AG04450 (cell line): ENCODE measurements at regions not wholly inside any gene's neighbourhood (a gene's known extent, or its start where the extent isn't known, plus 50 kb on each side); places are given as distances from the start of the nearest gene placed in this dataset.

ENCODE experiments used
- CTCF ChIA-PET: fragments of 300-600, 350-600 bp; formaldehyde crosslinking; extraction: SDS; loops from one replicate; lab custom pipeline; 2022; ENCODE audit warnings: antibody characterized with exemption, inconsistent platforms; lab: Charles Lee
- POLR2A ChIA-PET: fragments of 350-600 bp; formaldehyde crosslinking; extraction: SDS; loops from one replicate; lab custom pipeline; 2021; ENCODE audit warnings: antibody characterized with exemption, inconsistent platforms; lab: Yijun Ruan, JAX
- DNase-seq: peaks from one replicate; pipeline ENCODE4 v3.0.0-alpha.2; 2011; ENCODE audit warnings: low read depth, low spot score
- H3K27ac ChIP-seq: one replicate; pipeline ENCODE4 v1.5.1; 2012; ENCODE audit warnings: low read depth, low read length, control low read depth
- H3K27me3 ChIP-seq: one replicate; pipeline ENCODE4 v1.6.0; 2012; ENCODE audit warnings: low read length; ENCODE audit not compliant: control insufficient read depth, insufficient read depth
- H3K4me3 ChIP-seq: 2 replicates; pipeline ENCODE4 v1.5.1; 2011; ENCODE audit warnings: mild to moderate bottlenecking, low read depth, low read length, control low read depth
- H3K9me3 ChIP-seq: 2 replicates; pipeline ENCODE4 v1.5.1; 2012; ENCODE audit warnings: low read length; ENCODE audit not compliant: control insufficient read depth, insufficient read depth
- CTCF ChIP-seq: IDR thresholded peaks from 2 replicates; pipeline ENCODE4 v1.5.1; 2011; ENCODE audit warnings: low read depth, low read length, control low read depth, inconsistent platforms

- no peak for TF ChIP-seq CTCF
- Histone ChIP-seq H3K4me3 (no peak overlapping the region), H3K9me3 (no peaks in the 10 kb centered on the region), H3K27ac (no peak overlapping the region), H3K27me3 (no peaks in the 10 kb centered on the region)
- CTCF ChIA-PET = no interaction called here
- POLR2A ChIA-PET = no interaction called here
- no peak for DNase-seq
Measured at GRCh38 chr5:63128018-63128417, 549.4 kb downstream of the LRRC70 start.

GRCh38 chr5:63127054-63127453 is 548.4 kb downstream of the LRRC70 start:
- Histone ChIP-seq H3K27ac (no peak overlapping the region), H3K4me3 (no peak overlapping the region), H3K9me3 (no peaks in the 10 kb centered on the region), H3K27me3 (no peaks in the 10 kb centered on the region)
- no peak for DNase-seq
- no peak for TF ChIP-seq CTCF
- POLR2A ChIA-PET = no interaction called here
- CTCF ChIA-PET = interaction anchor here (0.7 to 3.1 kb wide), 5 partner anchors 18 to 1096 kb away, joined by 3 to 15 read pairs (median 3); partner anchors contain the start of gene HTR1A

GRCh38 chr5:63125862-63126261 is 547.2 kb downstream of the LRRC70 start:
- H3K9me3 ChIP-seq = no peaks in the 10 kb centered on the region
- peak; percentile 63 for TF ChIP-seq CTCF
- H3K27me3 ChIP-seq = no peaks in the 10 kb centered on the region
- no peak for DNase-seq
- ChIA-PET CTCF (interaction anchor here (0.7 to 3.1 kb wide), 10 partner anchors 9 to 838 kb away, joined by 3 to 15 read pairs (median 4); partner anchors contain the start of gene HTR1A), POLR2A (no interaction called here)
- H3K27ac ChIP-seq = no peak overlapping the region
- H3K4me3 ChIP-seq = no peak overlapping the region

GRCh38 chr5:63125392-63125791 is 546.8 kb downstream of the LRRC70 start:
- no peak for TF ChIP-seq CTCF
- POLR2A ChIA-PET = no interaction called here
- Histone ChIP-seq H3K4me3 (no peak overlapping the region), H3K27ac (no peak overlapping the region), H3K27me3 (no peaks in the 10 kb centered on the region), H3K9me3 (no peaks in the 10 kb centered on the region)
- CTCF ChIA-PET = interaction anchor here (0.7 to 3.1 kb wide), 10 partner anchors 9 to 838 kb away, joined by 3 to 15 read pairs (median 4); partner anchors contain the start of gene HTR1A
- no peak for DNase-seq

- DNase-seq = no peak
- no peak for TF ChIP-seq CTCF
- Histone ChIP-seq H3K27me3 (no peaks in the 10 kb centered on the region), H3K27ac (no peak overlapping the region), H3K4me3 (no peak overlapping the region), H3K9me3 (no peaks in the 10 kb centered on the region)
- POLR2A ChIA-PET = no interaction called here
- CTCF ChIA-PET = interaction anchor here (1.2 to 3.1 kb wide), 2 partner anchors 16 to 839 kb away, joined by 3 to 15 read pairs; partner anchors contain the start of gene HTR1A
Measured at GRCh38 chr5:63124266-63124665, 545.6 kb downstream of the LRRC70 start.
